HCT116 (cell line): ENCODE measurements at regions not wholly inside any gene's neighbourhood (a gene's known extent, or its start where the extent isn't known, plus 50 kb on each side); places are given as distances from the start of the nearest gene placed in this dataset.

ENCODE experiments used
- ATAC-seq: fragments of 200-7000 bp; cut with Tn5 transposase; 2 replicates; pipeline ENCODE4 v1.9.1; 2020; ENCODE audit warnings: mild to moderate bottlenecking, moderate library complexity
- BruUV-seq: library from RNA; stranded (reverse); fragments of 400-500 nt; replicated peaks from 2 replicates; lab custom pipeline; 2021; lab: Mats Ljungman, UMichigan
- CTCF ChIA-PET: fragments of 300-600 bp; sonication (Branson Sonifier 250); formaldehyde crosslinking; loops from one replicate; lab custom pipeline; 2021; ENCODE audit warnings: antibody characterized with exemption; lab: Charles Lee
- POLR2A ChIA-PET: fragments of 300-600, 350-600 bp; sonication (Branson Sonifier 250); formaldehyde crosslinking; loops from one replicate; lab custom pipeline; 2021; ENCODE audit warnings: antibody characterized with exemption; lab: Charles Lee
- RAD21 ChIA-PET, 2 experiments: fragments of 300-600 bp; sonication (Branson Sonifier 250); formaldehyde crosslinking; loops; one replicate each; lab custom pipeline; 2023; ENCODE audit warnings: low total read pairs in 2 of 2; ENCODE audit not compliant: uncharacterized antibody in 2 of 2, unreplicated experiment in 2 of 2, low non-redundant PET in 1 of 2; lab: Charles Lee
- DNase-seq: peaks from one replicate; pipeline ENCODE4 v3.0.0-alpha.2; 2010; ENCODE audit warnings: low read depth, low spot score
- H2AFZ ChIP-seq: fragments of 200-600 bp; shearing (Covaris generic), sonication (generic); 2 replicates; pipeline ENCODE4 v1.6.1; 2017; ENCODE audit warnings: low read depth, mixed run types, mixed read lengths, antibody characterized with exemption, low read length; ENCODE audit not compliant: poor library complexity, severe bottlenecking
- H3K27ac ChIP-seq: 2 replicates; pipeline ENCODE4 v1.5.1; 2012; ENCODE audit warnings: low read depth, low read length
- H3K27me3 ChIP-seq: fragments of 200-600 bp; sonication (generic); 2 replicates; pipeline ENCODE4 v1.6.1; 2016; ENCODE audit warnings: mixed run types, low read length, mixed read lengths; ENCODE audit not compliant: insufficient read depth
- H3K36me3 ChIP-seq, 2 experiments: fragments of 200-500 bp in 1 of 2; fragments of 200-600 bp in 1 of 2; sonication (Bioruptor generic) in 1 of 2; sonication (generic) in 1 of 2; 2 replicates each; pipeline versions ENCODE4 v1.5.1 to v1.6.1; 2014 to 2016; ENCODE audit warnings: low read length in 2 of 2, inconsistent platforms in 1 of 2, mixed read lengths in 1 of 2, mixed run types in 1 of 2; ENCODE audit not compliant: insufficient read depth in 2 of 2, control insufficient read depth in 1 of 2
- H3K4me1 ChIP-seq, 2 experiments: fragments of 200-600 bp in 1 of 2; sonication (generic) in 1 of 2; 2 replicates each; pipeline versions ENCODE4 v1.5.1 to v1.6.1; 2012 to 2017; ENCODE audit warnings: low read length in 2 of 2, inconsistent platforms in 1 of 2, mild to moderate bottlenecking in 1 of 2, mixed read lengths in 1 of 2, mixed run types in 1 of 2, moderate library complexity in 1 of 2; ENCODE audit not compliant: insufficient read depth in 2 of 2, control insufficient read depth in 1 of 2
- H3K4me2 ChIP-seq: fragments of 200-600 bp; sonication (generic); 2 replicates; pipeline ENCODE4 v1.6.1; 2017; ENCODE audit warnings: mixed run types, low read length, mixed read lengths
- H3K4me3 ChIP-seq, 2 experiments: fragments of 200-600 bp in 1 of 2; sonication (generic) in 1 of 2; replicated peaks in 1 of 2; 2 replicates each; pipeline ENCODE4 v1.5.1; 2011 to 2016; ENCODE audit warnings: low read length in 2 of 2, control low read depth in 1 of 2, low read depth in 1 of 2, mild to moderate bottlenecking in 1 of 2, mixed read lengths in 1 of 2, mixed run types in 1 of 2
- H3K79me2 ChIP-seq: fragments of 200-600 bp; sonication (generic); 2 replicates; pipeline ENCODE4 v1.6.1; 2017; ENCODE audit warnings: mild to moderate bottlenecking, mixed run types, low read length, moderate library complexity, mixed read lengths; ENCODE audit not compliant: insufficient read depth
- H3K9ac ChIP-seq: fragments of 200-600 bp; sonication (generic); 2 replicates; pipeline ENCODE4 v1.6.1; 2016; ENCODE audit warnings: low read length, mixed read lengths
- H3K9me2 ChIP-seq: fragments of 200-600 bp; sonication (generic), shearing (Covaris generic); 2 replicates; pipeline ENCODE4 v1.6.1; 2017; ENCODE audit warnings: mixed run types, mild to moderate bottlenecking, moderate library complexity; ENCODE audit not compliant: insufficient read depth
- H3K9me3 ChIP-seq, 2 experiments: fragments of 200-500 bp in 1 of 2; fragments of 200-600 bp in 1 of 2; sonication (Bioruptor generic) in 1 of 2; sonication (generic) in 1 of 2; 2 replicates each; pipeline ENCODE4 v1.6.1; 2014 to 2017; ENCODE audit warnings: low read length in 2 of 2, mixed read lengths in 2 of 2, inconsistent platforms in 1 of 2, low read depth in 1 of 2, mild to moderate bottlenecking in 1 of 2, mixed run types in 1 of 2, moderate library complexity in 1 of 2; ENCODE audit not compliant: control insufficient read depth in 1 of 2, insufficient read depth in 1 of 2
- H4K20me1 ChIP-seq: fragments of 200-600 bp; sonication (generic), shearing (Covaris generic); 2 replicates; pipeline ENCODE4 v1.6.1; 2017; ENCODE audit warnings: mixed run types, mild to moderate bottlenecking, moderate library complexity; ENCODE audit not compliant: insufficient read depth
- ATF3 ChIP-seq: IDR thresholded peaks from 2 replicates; pipeline ENCODE4 v1.6.1; 2012
- EGR1 ChIP-seq: IDR thresholded peaks from 2 replicates; pipeline ENCODE4 v1.6.1; 2012; ENCODE audit warnings: low read depth
- EZH2 ChIP-seq: fragments of 200-600 bp; sonication (generic); IDR thresholded peaks from 2 replicates; pipeline ENCODE4 v1.6.1; 2017; ENCODE audit warnings: antibody characterized with exemption, mixed run types
- FOSL1 ChIP-seq: IDR thresholded peaks from 2 replicates; pipeline ENCODE4 v1.6.1; 2012; ENCODE audit warnings: low read depth
- JUND ChIP-seq: IDR thresholded peaks from 2 replicates; pipeline ENCODE4 v1.6.1; 2012
- POLR2A ChIP-seq: IDR thresholded peaks from 2 replicates; pipeline ENCODE4 v1.7.0; 2011; ENCODE audit warnings: borderline replicate concordance; ENCODE audit not compliant: insufficient read depth, insufficient read length; ENCODE audit errors: extremely low read depth
- POLR2AphosphoS5 ChIP-seq: IDR thresholded peaks from 2 replicates; pipeline ENCODE4 v1.6.1; 2011; ENCODE audit warnings: mild to moderate bottlenecking, low read depth, low read length, moderate library complexity
- REST ChIP-seq: IDR thresholded peaks from 2 replicates; pipeline ENCODE4 v1.6.1; 2012; ENCODE audit warnings: low read depth
- SRF ChIP-seq: IDR thresholded peaks from 2 replicates; pipeline ENCODE4 v1.6.1; 2012; ENCODE audit warnings: low read depth
- TCF7L2 ChIP-seq: IDR thresholded peaks from 2 replicates; pipeline ENCODE4 v1.7.0; 2011; ENCODE audit warnings: borderline replicate concordance, inconsistent platforms; ENCODE audit not compliant: insufficient read depth, insufficient read length; ENCODE audit errors: extremely low read depth
- YY1 ChIP-seq: IDR thresholded peaks from 2 replicates; pipeline ENCODE4 v1.6.1; 2011; ENCODE audit warnings: low read length, low read depth, moderate library complexity, mild to moderate bottlenecking; ENCODE audit not compliant: insufficient replicate concordance; ENCODE audit errors: extremely low read depth
- ZFX ChIP-seq: fragments of 450-650 bp; IDR thresholded peaks from 2 replicates; pipeline ENCODE4 v1.6.1; 2017
- intact Hi-C: fragments of 100-400 bp; cut with micrococcal nuclease; formaldehyde crosslinking; loops from 2 replicates; pipeline ENCODE4 v1.10.0; 2022

GRCh38 chr5:63145167-63145566, 566.5 kb downstream of the LRRC70 start:
- ATAC-seq (no peak), DNase-seq (no peak)
- CTCF ChIA-PET: interaction anchor here (1.4 kb wide), 1 partner anchor 20 kb away, joined by 4 read pairs; no protein-coding TSS in a partner anchor
- no peaks in the 10 kb centered on the region; a peak in 3 of 4 replicates for H3K9me3 ChIP-seq
- no peaks in the 10 kb centered on the region for H3K27me3 ChIP-seq
- H4K20me1 ChIP-seq: no peaks in the 10 kb centered on the region; the same call in 1 of the 2 replicates
- H3K36me3 ChIP-seq: no peaks in the 10 kb centered on the region
- no peaks in the 10 kb centered on the region for H3K79me2 ChIP-seq
- no peak overlapping the region for H3K4me3 ChIP-seq
- H3K27ac ChIP-seq: no peak overlapping the region
- H3K9ac ChIP-seq: no peak overlapping the region
- POLR2A ChIA-PET: no interaction called here
- H3K9me2 ChIP-seq: no peaks in the 10 kb centered on the region
- BruUV-seq: no TSS peak
- intact Hi-C loops: no loop called here
- no peak overlapping the region for H3K4me2 ChIP-seq
- H3K4me1 ChIP-seq: no peaks in the 10 kb centered on the region
- no peak for TF ChIP-seq POLR2A
- no peak for TF ChIP-seq ATF3
- no peak overlapping the region for H2AFZ ChIP-seq
- RAD21 ChIA-PET: no interaction called here

DNA sequence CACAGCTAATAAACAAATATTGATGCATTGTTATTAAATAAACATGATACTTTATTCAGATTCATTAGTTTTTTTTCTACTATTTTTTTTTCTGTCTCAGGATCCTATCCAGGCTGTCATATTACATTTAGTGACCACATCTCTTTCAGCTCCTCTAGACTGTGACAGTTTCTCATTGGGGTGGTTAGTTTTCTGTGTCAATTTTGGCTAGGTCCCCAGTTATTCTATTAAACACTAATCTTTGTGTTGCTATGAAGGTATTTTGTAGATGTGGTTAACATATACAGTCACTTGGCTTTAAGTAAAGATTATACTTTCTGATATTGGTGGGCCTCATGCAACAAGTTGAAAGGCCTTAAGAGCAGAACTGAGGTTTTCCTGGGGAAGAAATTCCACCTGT, 563.0 kb downstream of the LRRC70 start:
- no peak for TF ChIP-seq POLR2A
- no peak for TF ChIP-seq FOSL1
- TF ChIP-seq TCF7L2: no peak
- no peak for TF ChIP-seq SRF
- TF ChIP-seq EZH2: no peak
- TF ChIP-seq ZFX: no peak
- no peak for TF ChIP-seq REST
- TF ChIP-seq JUND: no peak
- no peak for TF ChIP-seq YY1
- no peak for TF ChIP-seq EGR1
- no peak for TF ChIP-seq POLR2AphosphoS5
- POLR2A ChIA-PET: no interaction called here

More for the DNA sequence above, 563.0 kb downstream of the LRRC70 start:
- RAD21 ChIA-PET: no interaction called here
- no peak for DNase-seq
- Histone ChIP-seq H3K4me3 (no peak overlapping the region), H3K9me2 (no peaks in the 10 kb centered on the region), H3K9me3 (no peaks in the 10 kb centered on the region; a peak in 2 of 4 replicates), H3K79me2 (no peaks in the 10 kb centered on the region), H3K4me1 (no peaks in the 10 kb centered on the region), H3K4me2 (no peak overlapping the region), H4K20me1 (no peaks in the 10 kb centered on the region), H3K9ac (no peak overlapping the region), H3K36me3 (no peaks in the 10 kb centered on the region), H3K27ac (no peak overlapping the region), H3K27me3 (no peaks in the 10 kb centered on the region), H2AFZ (no peak overlapping the region)
- no peak for ATAC-seq
- BruUV-seq: no TSS peak
- intact Hi-C loops: no loop called here
- CTCF ChIA-PET: no interaction called here
